HG03521 (cell line): ENCODE measurements at regions not wholly inside any gene's neighbourhood (a gene's known extent, or its start where the extent isn't known, plus 50 kb on each side); places are given as distances from the start of the nearest gene placed in this dataset.
A peak's percentile ranks its signal among the peaks of the same experiment; 100 is the strongest.
"Not testable (repeated sequence)": the region's sequence is repeated elsewhere in the genome, so short reads cannot be mapped to it uniquely, and the experiment has no call there.

Experiments used
- ATAC-seq: cut with Tn5 transposase; IDR thresholded peaks from one replicate; pipeline ENCODE4 v1.9.1; 2021; ENCODE audit warnings: mild to moderate bottlenecking, moderate library complexity; ENCODE audit not compliant: unreplicated experiment

DNA sequence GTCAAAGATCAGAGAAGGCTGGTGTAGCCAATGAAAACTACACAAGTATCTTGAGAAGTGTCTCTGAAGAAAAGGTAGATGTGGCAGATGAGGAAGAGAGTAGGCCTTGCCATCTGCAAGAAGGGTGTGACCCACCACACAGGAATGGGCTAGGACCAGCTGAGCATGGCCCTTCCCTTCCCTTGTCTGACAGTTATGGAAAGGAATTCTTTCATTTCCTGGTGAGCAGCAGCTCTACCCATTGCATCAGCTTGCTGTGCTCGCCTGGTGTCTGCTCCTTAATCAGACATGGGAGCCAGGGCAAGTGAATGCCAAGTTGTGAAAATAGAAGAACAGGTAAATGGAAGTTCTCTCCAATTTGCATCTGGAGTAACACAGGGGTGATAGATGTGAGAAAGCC lies 145.2 kb upstream of the KRR1 start:
- no peak for ATAC-seq

DNA sequence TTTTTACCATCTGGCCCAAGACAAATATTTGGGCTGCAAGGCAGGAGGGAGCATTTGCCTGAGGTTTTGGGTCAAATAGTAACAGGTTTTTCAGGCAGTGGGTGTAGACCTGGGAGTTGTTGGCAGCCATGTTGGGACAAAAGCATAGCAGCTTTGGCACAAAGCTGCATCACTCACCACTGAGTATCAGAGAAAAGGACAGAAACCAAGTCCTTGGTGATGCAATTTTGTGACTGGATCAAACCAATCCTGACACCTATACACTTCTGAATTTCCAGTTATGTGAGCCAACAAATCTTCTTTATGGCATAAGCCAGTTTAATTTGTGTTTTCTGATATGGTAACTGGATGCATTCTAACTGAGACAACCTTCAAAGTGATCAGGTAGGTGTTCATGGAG lies 144.8 kb upstream of the KRR1 start:
- ATAC-seq = no peak

DNA sequence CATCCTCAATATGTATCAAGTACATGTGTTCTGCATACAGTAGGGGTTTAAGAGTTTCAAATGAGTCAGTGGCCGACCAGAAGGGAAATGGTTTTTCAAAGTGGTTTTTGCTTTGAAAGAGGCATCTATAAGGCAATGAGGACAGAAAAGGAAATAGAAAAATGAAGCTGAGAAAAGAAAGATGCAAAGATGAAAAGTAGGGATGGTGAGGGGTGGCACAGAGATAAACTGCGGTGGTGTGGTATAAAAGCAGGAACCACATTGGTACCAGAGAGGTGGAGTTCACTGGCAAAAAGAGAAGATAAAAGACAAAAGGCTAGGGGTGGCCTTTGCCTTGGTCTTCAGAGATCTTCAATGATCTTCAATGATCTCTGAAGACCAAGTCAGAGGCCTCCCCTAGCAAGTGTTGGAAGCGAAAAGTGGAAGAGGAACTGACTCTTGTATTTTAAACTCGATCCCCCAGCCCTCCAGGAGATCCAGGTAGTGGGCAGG lies 144.0 kb upstream of the KRR1 start:
- ATAC-seq = no peak

DNA sequence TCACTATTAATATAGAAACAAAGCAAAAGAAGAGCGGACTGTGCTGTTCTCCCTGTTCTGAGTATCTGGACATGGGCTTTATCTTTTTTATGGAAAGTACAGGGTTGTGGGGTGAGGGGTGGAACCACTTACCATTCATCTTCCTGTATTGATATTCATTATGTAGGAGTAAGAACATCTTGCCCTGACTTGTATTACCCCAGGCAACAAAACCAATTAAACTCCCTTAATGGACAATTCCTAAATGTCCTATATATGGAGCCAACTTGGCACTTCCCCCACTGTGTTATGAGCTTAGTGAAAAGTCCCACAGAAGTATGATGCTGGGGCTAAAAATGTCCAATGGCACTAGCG lies 139.9 kb upstream of the KRR1 start:
- no peak for ATAC-seq

DNA sequence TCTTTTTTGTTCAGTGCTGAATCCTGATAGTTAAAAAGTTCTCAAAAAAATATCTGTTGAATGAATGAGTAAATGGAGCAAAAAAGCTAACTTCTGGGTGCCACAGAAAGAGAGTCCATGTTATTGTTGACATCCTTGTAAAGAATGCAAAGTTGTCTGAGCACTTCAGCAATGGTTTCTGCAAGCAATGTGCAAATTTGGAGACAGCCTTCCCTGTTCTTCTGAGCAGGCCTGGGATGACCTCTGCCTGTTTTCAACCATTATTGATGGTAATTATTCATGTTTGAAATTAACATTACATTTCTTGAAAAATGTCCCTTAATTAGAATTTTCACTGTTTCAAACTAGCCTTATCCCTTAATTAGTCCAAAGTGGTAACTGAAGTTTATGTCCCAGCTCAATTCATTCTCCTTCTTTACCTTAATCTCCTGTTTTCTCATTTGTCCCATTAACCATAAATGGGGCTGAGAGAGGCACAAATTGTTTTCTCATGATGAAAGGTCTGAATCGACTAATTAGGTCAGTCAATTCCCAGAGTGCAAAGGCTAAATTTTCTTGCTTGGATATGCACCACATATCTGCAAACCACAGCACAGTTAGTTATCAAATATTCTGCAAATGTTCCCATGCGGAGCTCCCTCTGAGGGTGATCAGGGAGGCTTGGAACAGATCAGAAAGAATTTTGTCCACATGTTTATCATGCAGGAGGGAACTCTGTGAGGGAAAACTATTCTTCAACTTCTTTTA lies 139.4 kb upstream of the KRR1 start:
- no peak for ATAC-seq

DNA sequence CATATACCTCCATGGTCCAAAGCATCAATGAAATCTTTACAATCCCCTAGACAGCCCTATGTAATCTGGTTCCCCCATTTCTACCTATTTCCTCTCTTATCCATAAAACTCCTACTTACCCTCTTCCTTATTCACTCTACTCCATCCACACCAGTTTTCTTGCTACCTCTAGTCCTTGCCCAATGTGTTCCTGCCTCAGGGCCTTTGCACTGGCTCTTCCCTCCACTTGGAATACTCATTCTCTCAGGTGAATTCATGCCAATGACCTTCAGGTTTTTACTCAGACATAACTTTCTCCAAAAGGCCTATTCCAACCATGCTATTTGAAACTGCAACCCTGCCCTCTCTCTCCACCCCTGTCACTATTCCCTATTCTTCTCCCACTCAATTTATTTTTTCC lies 138.7 kb upstream of the KRR1 start:
- no peak for ATAC-seq

DNA sequence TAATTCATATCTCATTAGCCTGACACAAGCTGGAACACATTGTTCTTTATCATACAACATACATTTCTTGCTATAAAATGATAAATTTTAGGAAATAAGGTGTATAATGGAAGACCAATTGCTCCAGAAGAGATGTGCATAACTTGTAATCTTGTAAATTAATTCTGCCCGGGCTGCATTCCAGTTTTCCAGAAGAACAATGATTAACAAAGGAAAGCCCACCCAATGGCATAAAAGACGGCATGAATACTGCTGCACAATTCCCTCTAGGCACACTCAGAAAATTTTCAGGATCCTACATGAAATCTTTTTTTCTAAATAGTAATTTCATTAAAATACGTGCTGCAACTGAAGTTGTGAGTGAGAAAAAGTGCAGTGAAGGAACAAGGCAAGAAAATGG lies 137.4 kb upstream of the KRR1 start:
- ATAC-seq = no peak

DNA sequence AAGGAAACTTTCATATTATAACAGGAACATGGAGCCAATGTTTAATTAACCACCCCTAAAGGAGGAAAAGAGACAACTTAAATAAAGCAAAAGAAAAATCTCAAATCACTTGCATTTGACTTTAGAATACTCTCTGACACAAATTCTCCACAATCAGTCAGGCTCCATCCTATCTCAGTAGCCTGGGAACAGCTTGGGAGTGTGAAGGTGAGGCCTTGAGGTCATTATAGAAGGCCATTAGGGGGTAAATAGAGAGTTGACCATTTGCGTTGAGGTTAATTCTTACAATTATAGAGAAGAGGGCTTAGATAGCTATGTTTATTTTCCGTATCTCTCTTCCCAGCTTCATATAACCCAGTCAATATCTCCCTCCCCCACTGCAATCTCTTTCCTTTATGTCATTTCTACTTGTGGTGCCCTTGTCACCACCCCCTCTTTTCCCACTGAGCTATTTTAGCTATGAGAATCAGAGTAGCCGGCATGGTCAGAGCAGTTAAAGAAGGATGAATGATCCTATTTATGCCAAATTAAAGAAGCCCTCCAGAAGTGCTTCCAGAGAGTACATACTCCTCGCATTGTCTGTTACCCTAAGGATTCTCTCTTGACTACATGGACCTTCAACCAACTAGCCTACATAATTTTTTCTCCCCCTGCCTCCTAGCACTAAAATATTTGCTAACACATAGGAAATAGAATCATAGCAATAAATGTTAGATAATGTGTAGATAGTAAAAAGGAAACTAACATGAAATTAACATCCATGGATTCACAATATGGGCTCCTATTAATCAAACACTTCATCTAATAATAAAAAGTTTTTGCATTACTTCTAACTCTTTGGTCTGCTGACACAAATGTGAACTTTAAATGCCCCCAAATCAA lies 135.2 kb upstream of the KRR1 start:
- no peak for ATAC-seq

DNA sequence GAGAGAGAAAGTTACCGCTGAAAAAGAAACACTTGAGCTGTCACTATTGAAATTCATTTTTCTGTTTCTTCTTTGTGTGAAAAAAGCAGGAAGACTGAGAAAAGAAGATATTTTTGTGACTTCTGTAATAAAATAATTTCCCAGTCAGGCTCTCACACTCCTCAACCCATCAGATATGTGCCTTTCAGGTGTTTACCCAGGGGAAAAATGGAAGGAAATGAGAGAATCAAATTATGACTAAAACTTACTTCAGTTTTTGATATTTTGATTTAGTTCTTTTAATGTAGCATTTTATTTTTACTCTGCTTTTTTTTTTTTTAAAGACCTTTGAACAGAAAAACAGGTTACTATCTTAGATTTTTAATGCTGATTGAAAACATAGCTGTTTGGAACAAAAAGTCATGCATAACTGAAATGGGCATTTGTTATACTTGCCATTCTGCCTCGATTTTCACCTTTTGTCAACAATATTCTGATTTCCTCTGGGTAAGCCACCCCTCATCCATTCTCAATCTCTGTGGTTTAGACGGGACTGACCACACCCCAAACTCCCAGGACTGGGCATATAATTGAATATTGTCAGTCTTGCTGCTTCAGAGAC lies 133.2 kb upstream of the KRR1 start:
- ATAC-seq = no peak

DNA sequence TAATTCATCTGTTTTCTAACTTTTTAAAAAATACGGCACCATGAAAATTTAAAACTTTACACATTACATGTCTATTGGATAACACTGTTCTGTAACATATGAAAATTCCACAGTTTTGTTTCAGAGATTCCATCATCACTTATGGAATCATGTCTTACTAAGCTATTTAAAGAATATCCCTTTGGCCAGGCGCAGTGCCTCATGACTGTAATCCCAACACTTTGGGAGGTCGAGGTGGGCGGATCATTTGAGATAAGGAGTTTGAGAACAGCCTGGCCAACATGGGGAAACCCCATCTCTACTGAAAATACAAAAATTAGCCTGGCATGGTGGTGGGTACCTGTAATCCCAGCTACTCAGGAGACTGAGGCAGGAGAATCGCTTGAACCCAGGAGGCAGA lies 131.7 kb upstream of the KRR1 start:
- not testable (repeated sequence) for ATAC-seq

DNA sequence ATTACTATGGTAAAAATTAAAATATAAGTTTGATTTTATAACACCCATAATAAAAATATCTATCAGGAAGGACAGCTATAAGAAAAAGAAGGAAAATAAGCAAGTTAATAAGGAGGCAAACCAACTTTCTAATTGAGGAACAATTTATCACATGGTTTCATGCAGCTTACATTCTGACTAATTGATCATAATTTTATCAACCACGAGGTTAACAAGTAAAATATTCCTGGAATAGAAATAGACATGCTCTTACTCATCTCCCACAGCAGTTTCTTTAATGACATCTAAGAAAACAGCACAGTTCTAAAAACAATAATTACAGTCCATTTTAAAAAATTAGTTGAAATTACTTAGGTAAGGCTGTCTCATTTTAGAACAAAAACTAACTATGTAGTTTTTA lies 130.8 kb upstream of the KRR1 start:
- no peak for ATAC-seq

DNA sequence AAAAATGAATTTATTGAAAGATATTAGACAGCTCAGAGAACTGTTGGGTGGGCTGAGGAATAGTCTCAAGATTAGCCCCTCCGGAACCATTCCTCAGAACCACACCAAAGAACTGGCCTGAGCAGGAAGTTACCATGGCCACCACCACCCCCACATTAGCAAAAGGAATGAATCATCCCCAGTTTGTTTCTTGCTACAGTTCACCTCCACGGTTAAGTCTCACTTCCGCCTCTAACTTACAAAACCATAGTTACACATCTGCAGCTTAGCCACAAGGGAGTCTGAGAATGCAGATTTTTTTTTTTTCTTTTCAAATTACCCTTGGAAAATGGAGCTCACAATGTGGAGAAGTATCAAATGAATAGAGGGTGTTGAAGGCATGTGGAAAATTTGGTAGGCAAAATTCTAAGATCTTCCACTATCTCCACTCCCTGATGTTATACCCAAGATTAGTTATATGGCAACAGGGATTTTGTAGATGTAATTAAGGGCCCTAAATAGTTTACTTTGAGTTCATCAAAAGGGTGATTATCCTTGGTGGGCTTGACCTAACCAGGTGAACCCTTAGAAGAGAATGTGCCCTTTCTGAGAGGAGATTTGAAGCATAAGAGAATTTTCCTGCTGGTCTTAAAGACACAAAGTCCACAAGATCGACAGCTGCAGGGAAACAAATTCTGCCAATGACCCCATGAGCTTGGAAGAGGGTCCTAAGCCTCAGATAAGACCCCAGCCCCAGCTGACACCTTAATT lies 129.8 kb upstream of the KRR1 start:
- ATAC-seq = peak; percentile 100

DNA sequence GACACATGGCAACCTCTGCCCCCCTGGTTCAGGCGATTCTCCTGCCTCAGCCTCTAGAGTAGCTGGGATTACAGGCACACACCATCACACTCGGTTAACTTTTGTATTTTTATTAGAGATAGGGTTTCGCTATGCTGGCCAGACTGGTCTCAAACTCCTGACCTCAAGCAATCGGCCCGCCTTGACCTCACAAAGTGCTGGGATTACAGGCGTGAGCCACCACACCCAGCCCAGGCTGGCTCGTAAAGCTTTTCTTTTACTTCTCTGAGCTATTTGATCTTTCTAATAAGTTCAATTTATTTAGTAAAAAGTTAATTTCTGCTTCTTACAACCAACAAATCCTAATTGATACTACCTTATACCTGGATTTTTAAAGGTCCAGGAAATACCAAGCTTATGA lies 127.4 kb upstream of the KRR1 start:
- no peak for ATAC-seq

DNA sequence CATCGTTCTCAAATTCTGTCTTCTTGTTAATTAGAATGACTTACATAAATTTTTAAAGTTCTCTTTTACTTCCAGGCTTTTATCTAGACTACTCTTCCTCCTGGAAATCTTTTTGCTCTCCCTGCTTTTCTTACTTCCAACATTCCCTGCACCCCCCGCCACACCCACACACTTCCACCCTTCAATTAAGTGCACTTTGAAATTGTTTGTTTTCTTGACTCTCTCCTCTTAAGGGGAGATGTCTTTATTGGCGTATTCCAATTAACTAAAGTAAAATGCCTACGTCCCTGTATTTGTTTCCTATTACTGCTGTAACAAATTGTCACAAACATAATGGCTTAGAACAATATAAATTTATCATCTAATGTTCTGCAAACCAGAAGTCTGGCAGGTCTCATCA lies 125.2 kb upstream of the KRR1 start:
- ATAC-seq = no peak

DNA sequence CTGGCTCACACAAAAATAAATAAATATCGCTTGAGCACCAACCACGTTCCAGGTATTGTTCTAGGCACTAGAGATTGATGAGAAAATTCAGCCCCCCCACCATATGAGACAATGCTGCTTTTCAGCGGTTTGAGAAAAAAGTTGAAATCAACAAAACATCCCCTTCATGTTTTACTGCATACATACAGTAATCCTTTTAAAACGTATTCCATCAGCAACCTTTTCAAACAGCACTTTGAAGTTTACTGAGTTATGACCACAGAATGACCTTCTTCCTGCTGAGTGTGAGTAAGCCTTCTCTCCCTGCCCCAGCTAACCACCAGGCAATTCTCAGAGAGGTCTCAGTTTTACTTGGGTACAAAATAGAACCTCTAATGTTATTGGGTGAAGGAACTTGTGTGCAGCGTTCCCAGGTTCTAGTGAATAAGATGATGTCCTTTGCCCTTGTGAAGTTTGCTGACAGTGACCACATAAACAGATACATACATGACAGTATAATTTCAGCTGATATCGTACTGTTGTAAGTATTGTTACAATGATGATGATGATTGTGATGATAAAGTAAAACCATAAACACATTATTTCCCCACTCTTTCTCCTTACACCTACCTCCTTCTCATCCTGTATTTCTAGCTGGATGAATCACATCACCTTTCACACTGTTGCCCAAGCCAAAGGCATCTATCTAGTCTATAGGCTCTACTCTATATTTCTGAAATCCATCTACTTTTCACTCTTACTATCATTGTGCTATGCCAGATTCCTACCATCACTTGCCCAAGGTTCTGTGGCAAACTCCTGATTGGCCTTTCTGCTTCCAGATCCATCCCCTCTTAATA lies 124.4 kb upstream of the KRR1 start:
- ATAC-seq = peak; percentile 48

DNA sequence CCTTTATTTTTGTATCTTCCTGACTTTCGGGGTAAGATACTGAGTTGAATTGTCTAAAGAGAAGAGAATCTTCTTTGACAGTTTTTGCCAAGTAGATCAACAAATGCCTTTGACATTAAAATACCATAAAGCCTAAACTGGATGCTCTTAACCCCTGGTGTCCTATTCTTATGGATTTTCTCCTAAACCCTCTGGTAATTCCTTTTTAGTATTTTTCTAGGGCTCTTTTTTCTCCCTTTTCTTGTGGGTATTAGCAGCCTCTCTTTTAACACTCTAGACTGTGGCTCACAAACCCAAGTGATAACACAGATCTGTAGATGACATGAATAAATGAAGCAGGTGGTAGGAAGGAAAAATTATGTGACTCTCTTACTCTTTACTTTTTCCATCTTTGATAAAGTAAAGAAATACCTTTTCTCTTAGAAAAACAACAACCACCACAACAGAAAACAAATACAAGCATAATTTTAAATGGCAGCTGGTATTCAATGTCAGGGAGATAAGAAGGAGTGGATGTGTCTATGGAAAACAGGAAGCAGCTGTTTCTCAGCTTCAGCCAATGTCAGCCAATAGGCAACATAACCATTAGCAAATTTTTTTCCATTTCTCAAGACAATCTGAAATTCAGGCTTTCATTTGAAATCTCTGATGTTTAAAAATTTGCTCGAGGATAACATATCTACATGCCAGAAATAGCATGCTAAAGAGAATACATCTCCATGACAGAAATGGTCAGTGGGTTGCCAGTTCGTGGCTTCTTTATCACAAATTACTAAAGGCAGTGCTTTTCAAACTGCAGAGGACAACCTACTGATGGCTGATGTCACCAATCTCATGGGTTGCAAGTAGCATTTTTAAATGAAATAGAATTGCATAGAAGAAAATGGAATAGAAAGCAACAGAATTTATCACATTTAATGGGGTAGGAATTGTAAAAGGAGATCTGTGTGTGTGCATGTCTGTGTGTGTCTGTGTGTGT lies 123.1 kb upstream of the KRR1 start:
- ATAC-seq = no peak

DNA sequence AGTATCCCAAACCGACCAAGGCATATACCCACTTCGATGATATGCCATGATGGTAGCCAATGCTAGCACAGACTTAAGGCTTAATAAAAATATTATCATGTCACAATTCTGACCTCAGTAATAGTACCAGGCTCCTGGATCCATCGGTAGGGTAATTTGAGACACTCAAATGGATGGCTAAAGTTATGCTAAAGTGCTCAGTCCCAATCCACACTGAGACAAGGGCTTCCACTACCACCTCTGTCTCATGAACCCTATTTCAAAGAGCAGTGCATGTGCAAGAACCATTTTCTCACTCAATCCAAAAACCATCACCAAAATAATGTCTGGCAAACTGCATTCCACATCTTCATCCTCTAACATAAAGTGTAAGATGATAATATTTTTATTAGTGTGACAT lies 122.4 kb upstream of the KRR1 start:
- no peak for ATAC-seq

DNA sequence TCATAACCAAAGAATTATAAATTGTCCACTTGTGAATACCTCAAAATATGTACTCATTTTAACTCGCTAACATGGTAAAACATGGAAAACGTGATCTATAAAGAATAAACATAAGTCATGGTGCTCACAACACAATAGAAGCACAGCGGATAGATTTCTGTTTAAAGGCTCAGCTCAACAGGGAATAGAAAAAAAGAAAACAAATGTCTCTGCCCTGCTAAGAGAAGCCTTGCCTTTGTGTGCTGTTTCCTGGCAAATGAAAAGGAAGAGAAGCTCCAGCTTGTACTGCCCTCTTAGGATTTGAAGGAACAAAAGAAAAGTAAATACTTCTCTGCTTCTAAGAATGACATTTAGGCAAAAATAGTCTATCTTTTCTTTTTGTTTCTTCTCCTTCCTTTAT lies 121.0 kb upstream of the KRR1 start:
- ATAC-seq = no peak

DNA sequence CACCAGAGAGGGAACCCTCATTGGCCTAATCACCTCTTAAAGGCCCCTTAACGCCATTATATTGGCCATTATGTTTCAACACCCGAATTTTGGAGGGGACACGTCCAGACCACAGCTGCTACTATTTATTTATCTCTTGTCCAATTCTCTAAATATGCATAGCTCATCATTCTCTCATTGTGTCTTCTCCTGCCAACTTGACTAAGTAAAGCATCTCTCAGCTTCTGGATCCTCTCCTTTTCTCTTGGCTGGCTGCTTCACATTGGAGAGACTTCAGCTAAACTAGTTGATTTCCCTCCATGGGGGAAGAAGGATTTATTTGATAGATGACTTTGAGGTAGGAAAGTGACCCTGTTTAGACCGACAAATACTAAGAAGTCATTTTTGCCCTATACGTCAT lies 120.4 kb upstream of the KRR1 start:
- no peak for ATAC-seq
